ENCODE measurements at regions not wholly inside any gene's neighbourhood (a gene's known extent, or its start where the extent isn't known, plus 50 kb on each side); places are given as distances from the start of the nearest gene placed in this dataset.

DNA sequence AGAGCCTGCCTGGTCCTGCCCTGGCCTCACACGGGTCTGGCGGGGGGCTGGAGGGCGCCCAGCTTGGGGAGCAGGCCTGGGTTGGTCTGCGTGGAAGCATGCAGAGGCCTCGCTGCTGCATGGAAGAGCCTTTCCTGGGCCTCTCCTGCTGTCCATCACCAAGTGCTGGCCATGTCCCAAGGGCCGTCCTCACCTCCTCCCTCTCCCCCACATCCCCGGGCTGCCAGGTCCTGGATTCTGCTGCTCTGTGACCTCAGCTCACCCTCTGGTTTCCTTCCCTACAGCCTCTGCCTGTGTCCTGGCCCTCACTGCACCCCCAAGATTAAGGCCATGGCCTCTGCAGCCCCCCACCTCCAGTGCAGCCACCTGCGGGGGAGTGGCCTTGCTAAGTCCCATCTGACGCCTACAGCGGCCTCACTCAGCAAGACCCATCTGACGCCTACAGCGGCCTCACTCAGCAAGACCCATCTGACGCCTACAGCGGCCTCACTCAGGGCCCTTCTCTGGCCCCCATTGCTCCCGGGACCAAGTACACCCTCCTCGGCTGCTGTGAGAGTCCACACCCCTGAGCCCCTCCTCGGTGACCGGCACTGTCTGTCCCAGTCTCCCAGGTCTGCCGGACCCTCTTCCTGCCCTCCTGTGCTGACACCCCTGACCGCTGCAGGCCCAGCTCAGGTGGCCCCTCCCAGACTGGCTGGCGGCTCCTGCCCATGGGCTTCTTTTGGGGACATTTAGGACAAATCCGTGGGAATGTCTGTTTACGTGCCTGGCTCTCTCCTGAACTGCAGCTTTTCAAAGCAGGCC, 119.5 kb upstream of the B3GAT1 start:
- no peaks in the 10 kb centered on the region for H3K36me3 ChIP-seq (ENCODE audit: control insufficient read depth in 2 of 2, insufficient read depth in 2 of 2, low read length in 2 of 2)
- no peaks in the 10 kb centered on the region for H3K9me3 ChIP-seq (ENCODE audit: control insufficient read depth in 2 of 2, low read length in 2 of 2)
- peaks cover 3 to 5% of the 10 kb centered on the region in 2 donors for H3K27me3 ChIP-seq (ENCODE audit: control insufficient read depth in 1 of 2, insufficient read depth in 2 of 2, low read length in 2 of 2)

DNA sequence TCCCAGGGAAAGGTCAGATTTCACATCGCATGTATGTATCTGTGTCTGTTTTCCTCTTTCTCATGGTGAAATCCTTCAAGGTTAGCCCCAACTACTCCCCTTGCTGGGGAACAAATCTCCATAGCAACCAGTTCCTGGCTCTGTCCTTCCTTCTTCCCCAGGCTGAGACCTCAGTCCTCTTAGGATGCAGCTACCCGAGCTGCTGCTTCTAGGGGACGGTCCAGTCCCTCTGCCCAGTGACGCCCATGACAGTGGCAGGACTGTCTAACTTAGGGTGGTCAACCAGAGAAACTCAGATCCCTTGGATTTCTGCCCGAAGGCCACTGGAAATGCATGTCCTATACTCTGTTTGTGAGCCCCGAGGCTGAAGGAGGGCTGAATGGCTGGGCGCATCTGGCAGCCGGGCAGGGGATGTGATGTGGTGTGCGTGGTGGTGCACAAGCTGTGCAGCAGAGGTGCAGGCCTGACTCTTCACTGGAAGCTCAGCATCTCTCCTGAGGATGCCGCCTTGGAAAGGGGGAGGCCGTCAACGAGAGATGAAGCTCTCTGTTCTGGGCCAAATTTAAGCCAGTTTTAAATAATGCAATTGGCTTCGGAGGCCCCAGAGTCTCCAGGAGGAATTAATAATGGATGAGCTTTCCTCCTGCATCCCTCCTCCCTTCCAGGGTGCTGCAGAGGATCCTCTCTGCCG, 118.7 kb upstream of the B3GAT1 start:
- H3K4me3 ChIP-seq (ENCODE audit: low read length in 2 of 2) = no peak overlapping the region
- H3K27me3 ChIP-seq (ENCODE audit: control insufficient read depth in 1 of 2, insufficient read depth in 2 of 2, low read length in 2 of 2) = peaks cover 3 to 6% of the 10 kb centered on the region in 2 donors
- no peaks in the 10 kb centered on the region for H3K36me3 ChIP-seq (ENCODE audit: control insufficient read depth in 2 of 2, insufficient read depth in 2 of 2, low read length in 2 of 2)
- no peaks in the 10 kb centered on the region for H3K4me1 ChIP-seq (ENCODE audit: control insufficient read depth, insufficient read depth, low read length)
- no peak overlapping the region for H3K9ac ChIP-seq (ENCODE audit: low read length in 2 of 2)
- no peaks in the 10 kb centered on the region for H3K9me3 ChIP-seq (ENCODE audit: control insufficient read depth in 2 of 2, low read length in 2 of 2)
- no peak overlapping the region for H3K27ac ChIP-seq (ENCODE audit: low read length)

More for the DNA sequence above, 119.5 kb upstream of the B3GAT1 start:
- Histone ChIP-seq H3K4me1 (ENCODE audit: control insufficient read depth, insufficient read depth, low read length) (no peaks in the 10 kb centered on the region), H3K4me3 (ENCODE audit: low read length in 2 of 2) (no peak overlapping the region), H3K9ac (ENCODE audit: low read length in 2 of 2) (no peak overlapping the region), H3K27ac (ENCODE audit: low read length) (no peak overlapping the region)

DNA sequence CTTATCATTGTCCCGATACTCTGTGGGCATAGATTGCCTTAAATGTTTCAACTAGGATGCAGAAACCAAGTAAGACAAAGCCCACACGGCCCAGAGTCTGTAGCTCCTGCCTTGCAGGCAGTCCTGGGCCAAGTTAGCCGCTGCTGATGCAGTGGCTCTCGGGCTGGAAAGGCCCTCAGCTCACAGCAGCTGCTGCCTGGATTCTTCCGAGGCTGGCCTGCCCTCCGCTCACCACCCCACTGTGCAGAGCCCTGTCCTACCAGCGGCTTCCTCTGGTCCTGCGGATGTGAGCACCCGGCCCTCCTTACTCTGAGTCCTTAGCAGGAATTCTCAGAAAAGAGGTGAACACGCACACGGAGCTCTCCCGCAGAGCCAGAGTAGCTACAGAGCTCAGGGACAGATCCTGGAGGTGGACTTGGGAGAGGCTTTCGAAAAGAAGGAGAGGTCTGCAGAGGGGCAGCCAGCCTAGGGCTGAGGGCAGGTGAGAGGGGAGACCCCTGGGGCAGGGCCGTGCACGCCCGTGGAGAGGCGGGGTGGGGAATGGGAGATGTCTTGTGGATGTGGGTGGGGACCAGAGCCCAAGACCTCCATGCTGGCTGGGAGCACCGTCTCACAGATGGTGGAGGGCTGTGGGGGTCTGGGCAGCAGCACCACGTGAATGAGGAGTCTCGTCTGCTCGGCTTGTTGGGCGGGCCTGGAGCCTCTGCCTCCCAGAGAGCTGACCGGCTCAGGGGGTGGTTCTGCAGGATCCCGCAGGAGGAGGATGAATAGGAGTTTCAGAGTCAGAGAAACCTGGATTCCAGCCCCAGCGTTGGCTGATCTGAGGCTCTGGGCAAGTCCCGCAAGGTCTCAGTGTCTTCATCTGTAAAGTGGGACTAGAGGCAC, 117.4 kb upstream of the B3GAT1 start:
- Histone ChIP-seq H3K4me1 (ENCODE audit: control insufficient read depth, insufficient read depth, low read length) (no peaks in the 10 kb centered on the region), H3K9me3 (ENCODE audit: control insufficient read depth in 2 of 2, low read length in 2 of 2) (no peaks in the 10 kb centered on the region), H3K27ac (ENCODE audit: low read length) (no peak overlapping the region), H3K9ac (ENCODE audit: low read length in 2 of 2) (no peak overlapping the region), H3K27me3 (ENCODE audit: control insufficient read depth in 1 of 2, insufficient read depth in 2 of 2, low read length in 2 of 2) (peaks cover 2 to 3% of the 10 kb centered on the region in 2 donors), H3K36me3 (ENCODE audit: control insufficient read depth in 2 of 2, insufficient read depth in 2 of 2, low read length in 2 of 2) (no peaks in the 10 kb centered on the region), H3K4me3 (ENCODE audit: low read length in 2 of 2) (no peak overlapping the region)

DNA sequence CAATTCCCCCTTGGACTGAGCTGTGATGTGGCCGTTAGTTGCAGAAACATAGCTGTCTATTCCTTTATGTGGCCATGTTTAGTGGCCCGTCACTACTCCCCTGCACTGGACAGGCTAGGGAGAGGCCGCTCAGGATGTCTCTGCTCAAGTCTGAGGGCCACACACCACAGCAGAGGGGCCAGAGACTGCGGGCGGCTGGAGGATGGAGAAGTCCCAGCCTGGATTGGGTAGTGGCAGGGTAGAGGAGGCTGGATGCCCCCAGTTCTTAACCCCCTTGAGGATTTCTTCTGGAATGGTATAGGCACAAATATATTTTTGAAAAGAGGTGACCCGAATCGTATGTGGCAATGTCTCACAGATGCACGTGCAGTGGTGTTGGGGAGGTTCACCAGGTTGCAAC, 116.4 kb upstream of the B3GAT1 start:
- Histone ChIP-seq H3K9ac (ENCODE audit: low read length in 2 of 2) (no peak overlapping the region), H3K9me3 (ENCODE audit: control insufficient read depth in 2 of 2, low read length in 2 of 2) (no peaks in the 10 kb centered on the region), H3K4me3 (ENCODE audit: low read length in 2 of 2) (no peak overlapping the region), H3K4me1 (ENCODE audit: control insufficient read depth, insufficient read depth, low read length) (no peaks in the 10 kb centered on the region), H3K36me3 (ENCODE audit: control insufficient read depth in 2 of 2, insufficient read depth in 2 of 2, low read length in 2 of 2) (no peaks in the 10 kb centered on the region), H3K27me3 (ENCODE audit: control insufficient read depth in 1 of 2, insufficient read depth in 2 of 2, low read length in 2 of 2) (peaks cover 2 to 3% of the 10 kb centered on the region in 2 donors), H3K27ac (ENCODE audit: low read length) (no peak overlapping the region)

DNA sequence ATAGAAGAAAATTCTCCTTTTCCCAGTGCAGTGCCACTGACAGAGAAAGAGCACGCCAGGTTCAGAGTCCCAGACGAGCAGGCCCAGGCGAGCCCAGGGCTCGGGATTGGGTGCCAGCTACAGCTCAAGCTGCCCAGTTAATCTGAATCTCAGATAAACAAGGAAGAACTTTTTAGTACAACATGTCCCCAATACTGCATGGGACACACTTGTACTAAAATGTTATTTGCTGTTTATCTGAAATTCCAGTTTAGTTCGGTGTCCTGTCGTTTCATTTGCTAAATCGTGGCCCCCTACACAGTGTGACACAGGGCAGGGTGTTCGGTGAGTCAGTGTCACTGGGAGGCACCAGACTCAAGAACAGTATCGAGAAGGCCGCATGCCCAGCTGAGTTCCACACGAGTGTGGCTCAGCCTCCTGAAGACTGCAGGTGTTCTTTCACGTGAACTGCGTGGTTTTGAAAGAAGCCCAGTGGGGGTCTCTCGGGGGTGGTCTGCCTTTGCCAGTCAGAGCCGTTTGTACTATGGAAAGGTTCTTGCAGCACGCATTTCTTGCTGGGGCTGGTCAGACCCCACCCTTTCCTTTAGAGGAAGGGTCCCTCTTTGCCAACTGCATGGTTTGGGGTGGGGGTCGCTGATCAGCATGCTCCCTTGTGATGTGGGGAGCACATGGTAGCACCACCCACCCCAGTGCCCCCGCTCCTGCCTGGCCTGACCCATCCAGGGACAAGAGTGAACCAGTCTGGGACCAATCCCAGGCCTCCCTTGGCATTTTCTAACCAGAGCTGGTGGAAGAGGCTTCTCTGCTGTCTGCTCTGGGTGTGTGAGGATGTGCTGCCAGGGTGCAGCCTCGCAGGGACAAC, 115.6 kb upstream of the B3GAT1 start:
- Histone ChIP-seq H3K36me3 (ENCODE audit: control insufficient read depth in 2 of 2, insufficient read depth in 2 of 2, low read length in 2 of 2) (no peaks in the 10 kb centered on the region), H3K27me3 (ENCODE audit: control insufficient read depth in 1 of 2, insufficient read depth in 2 of 2, low read length in 2 of 2) (peaks cover 0 to 2% of the 10 kb centered on the region in 2 donors), H3K9me3 (ENCODE audit: control insufficient read depth in 2 of 2, low read length in 2 of 2) (no peaks in the 10 kb centered on the region), H3K4me3 (ENCODE audit: low read length in 2 of 2) (no peak overlapping the region), H3K4me1 (ENCODE audit: control insufficient read depth, insufficient read depth, low read length) (no peaks in the 10 kb centered on the region), H3K9ac (ENCODE audit: low read length in 2 of 2) (no peak overlapping the region), H3K27ac (ENCODE audit: low read length) (no peak overlapping the region)

DNA sequence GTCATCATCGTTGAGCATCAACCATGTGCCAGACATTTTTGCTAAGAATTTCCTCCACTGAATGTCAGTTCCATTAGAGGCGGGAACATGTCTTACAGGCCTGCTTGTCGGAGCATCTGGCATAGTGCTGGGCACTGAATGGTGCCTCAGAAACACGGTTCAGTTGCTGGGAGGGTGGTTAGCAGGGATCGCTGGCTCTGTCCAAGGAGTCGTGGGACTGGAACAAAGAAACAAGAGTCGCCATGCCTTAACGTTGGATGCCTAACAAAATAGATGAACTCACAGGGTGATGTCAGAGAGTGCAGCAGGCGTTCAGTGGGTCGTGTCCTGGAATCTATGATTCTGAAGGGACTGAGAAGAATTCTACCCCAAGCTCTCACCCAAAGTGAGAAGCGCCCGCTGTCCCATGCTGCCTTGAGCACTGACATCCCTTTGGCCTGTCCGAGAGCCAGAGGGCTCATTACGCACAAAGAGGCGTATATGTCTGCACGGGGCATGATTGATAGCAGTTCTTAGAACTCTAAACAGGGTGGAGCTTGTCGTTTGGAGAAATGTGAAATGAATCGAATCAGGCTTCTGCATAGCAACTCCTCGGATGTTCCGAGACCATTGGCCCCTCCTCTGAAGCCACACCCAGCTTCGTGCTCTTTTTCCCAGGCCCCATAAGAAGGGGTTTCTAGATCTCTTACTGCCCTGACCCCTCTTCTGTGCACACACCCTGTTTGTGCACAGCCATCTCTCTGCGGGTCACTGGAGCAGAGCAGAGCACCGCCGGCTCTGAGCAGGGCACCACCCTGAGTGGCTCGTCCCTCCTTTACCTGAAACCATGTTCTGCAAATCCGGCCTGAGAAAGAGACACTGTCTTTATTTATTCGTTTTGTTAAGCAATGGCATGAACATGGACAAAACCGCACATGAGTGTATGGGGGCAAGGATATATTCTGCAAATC, 113.1 kb upstream of the B3GAT1 start:
- Histone ChIP-seq H3K4me1 (ENCODE audit: control insufficient read depth, insufficient read depth, low read length) (no peaks in the 10 kb centered on the region), H3K27me3 (ENCODE audit: control insufficient read depth in 1 of 2, insufficient read depth in 2 of 2, low read length in 2 of 2) (peaks cover 4 to 9% of the 10 kb centered on the region in 2 donors), H3K9me3 (ENCODE audit: control insufficient read depth in 2 of 2, low read length in 2 of 2) (no peaks in the 10 kb centered on the region), H3K27ac (ENCODE audit: low read length) (no peak overlapping the region), H3K4me3 (ENCODE audit: low read length in 2 of 2) (no peak overlapping the region), H3K36me3 (ENCODE audit: control insufficient read depth in 2 of 2, insufficient read depth in 2 of 2, low read length in 2 of 2) (no peaks in the 10 kb centered on the region), H3K9ac (ENCODE audit: low read length in 2 of 2) (no peak overlapping the region)

DNA sequence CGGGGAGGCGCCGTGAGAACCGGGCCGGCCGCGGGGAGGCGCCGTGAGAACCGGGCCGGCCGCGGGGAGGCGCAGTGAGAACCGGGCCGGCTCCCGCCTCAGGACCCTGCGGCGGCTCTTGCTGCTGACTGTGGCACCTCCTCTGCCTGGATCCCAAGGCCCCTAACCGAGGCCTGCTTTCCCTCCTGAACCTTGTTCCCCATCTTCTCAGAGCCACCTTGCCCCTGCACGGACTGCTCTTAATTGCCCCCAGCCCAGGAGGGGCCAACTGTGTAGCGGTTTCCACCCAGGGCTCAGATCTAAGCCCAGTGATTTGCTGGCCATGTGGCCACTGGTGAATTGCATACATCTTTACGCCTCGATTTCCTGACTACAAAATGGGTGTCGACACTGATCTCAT, 112.2 kb upstream of the B3GAT1 start:
- H3K4me3 ChIP-seq (ENCODE audit: low read length in 2 of 2) = no peak overlapping the region
- peaks cover 4 to 9% of the 10 kb centered on the region in 2 donors for H3K27me3 ChIP-seq (ENCODE audit: control insufficient read depth in 1 of 2, insufficient read depth in 2 of 2, low read length in 2 of 2)

DNA sequence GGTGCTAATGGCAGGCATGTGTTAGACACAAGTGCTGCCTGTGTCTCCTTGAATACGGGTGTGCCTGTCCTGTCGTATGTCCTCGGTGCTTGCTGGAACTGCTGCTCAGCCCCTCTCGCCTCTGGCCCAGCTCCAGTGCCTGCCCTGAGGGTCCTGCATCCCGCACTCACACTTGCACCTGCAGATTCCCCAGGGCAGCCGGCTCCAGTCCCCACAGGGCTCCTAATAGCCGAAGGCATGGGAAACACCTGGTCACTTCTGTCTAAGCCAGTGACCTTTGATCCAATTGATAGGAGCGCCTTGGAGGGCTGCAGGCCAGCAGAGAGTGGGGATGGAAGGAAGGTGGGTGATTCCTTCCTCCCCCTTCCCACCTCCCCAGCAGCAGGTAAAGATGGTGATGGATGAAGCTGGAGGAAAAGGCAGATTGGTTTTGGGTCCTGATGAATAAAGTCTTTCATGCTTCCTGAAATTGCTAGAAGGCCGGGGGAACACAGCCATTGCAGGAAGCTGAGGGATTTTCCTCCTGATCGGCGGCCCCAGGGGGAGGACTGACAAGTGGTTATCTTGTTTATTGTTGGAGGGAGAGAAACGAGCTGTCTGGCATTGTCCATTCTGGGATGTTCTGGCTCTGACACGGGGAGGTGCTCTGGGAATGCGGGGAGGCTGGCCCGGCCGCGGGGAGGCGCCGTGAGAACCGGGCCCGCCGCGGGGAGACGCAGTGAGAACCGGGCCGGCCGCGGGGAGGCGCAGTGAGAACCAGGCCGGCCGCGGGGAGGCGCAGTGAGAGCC, 110.9 kb upstream of the B3GAT1 start:
- H3K36me3 ChIP-seq (ENCODE audit: control insufficient read depth in 2 of 2, insufficient read depth in 2 of 2, low read length in 2 of 2) = no peaks in the 10 kb centered on the region
- no peaks in the 10 kb centered on the region for H3K9me3 ChIP-seq (ENCODE audit: control insufficient read depth in 2 of 2, low read length in 2 of 2)
- no peak overlapping the region for H3K27ac ChIP-seq (ENCODE audit: low read length)
- H3K4me3 ChIP-seq (ENCODE audit: low read length in 2 of 2) = no peak overlapping the region
- no peak overlapping the region for H3K9ac ChIP-seq (ENCODE audit: low read length in 2 of 2)
- H3K27me3 ChIP-seq (ENCODE audit: control insufficient read depth in 1 of 2, insufficient read depth in 2 of 2, low read length in 2 of 2) = peaks cover 4 to 9% of the 10 kb centered on the region in 2 donors
- H3K4me1 ChIP-seq (ENCODE audit: control insufficient read depth, insufficient read depth, low read length) = no peaks in the 10 kb centered on the region

More for the DNA sequence above, 112.2 kb upstream of the B3GAT1 start:
- Histone ChIP-seq H3K9ac (ENCODE audit: low read length in 2 of 2) (no peak overlapping the region), H3K36me3 (ENCODE audit: control insufficient read depth in 2 of 2, insufficient read depth in 2 of 2, low read length in 2 of 2) (no peaks in the 10 kb centered on the region), H3K4me1 (ENCODE audit: control insufficient read depth, insufficient read depth, low read length) (no peaks in the 10 kb centered on the region), H3K9me3 (ENCODE audit: control insufficient read depth in 2 of 2, low read length in 2 of 2) (no peaks in the 10 kb centered on the region), H3K27ac (ENCODE audit: low read length) (no peak overlapping the region)

All from stomach smooth muscle (tissue), 2 donors.